Ishikawa (cell line): ENCODE measurements at regions not wholly inside any gene's neighbourhood (a gene's known extent, or its start where the extent isn't known, plus 50 kb on each side); places are given as distances from the start of the nearest gene placed in this dataset.

ENCODE experiments used
- CREB1 ChIP-seq: IDR thresholded peaks from 2 replicates; pipeline ENCODE4 v1.6.1; 2012; ENCODE audit warnings: low read depth
- NFIC ChIP-seq: IDR thresholded peaks from 2 replicates; pipeline ENCODE4 v1.6.1; 2012
- RAD21 ChIP-seq: IDR thresholded peaks from 2 replicates; pipeline ENCODE4 v1.6.1; 2012; ENCODE audit warnings: low read depth
- ZBTB7A ChIP-seq: IDR thresholded peaks from 2 replicates; pipeline ENCODE4 v1.6.1; 2012; ENCODE audit warnings: low read depth
- TF ChIP-seq, protein P1 (sequence below): IDR thresholded peaks from 2 replicates; pipeline ENCODE4 v1.6.1; 2012

DNA sequence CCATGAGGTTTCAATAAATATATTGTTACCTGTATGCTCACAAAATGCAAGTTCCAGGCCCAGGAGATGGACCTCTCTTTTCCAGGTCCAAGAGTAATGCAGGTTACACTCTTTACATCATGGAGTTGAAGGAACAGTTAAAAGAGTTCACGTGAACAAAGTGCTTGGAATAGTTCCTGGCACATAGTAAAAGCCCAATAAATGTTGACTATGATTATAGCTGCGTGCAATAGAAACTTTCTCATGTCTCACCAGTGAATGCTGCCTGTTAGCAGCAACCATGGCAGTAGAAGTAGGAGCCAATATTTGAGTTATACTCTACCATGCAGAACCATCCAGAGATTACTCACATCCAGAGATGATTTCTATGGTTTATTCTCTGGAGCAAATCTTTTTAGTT lies 707.5 kb downstream of the DHX35 start:
- TF ChIP-seq ZBTB7A (no peak), RAD21 (no peak), NFIC (no peak), CREB1 (no peak)
- TF ChIP-seq, protein P1, sequence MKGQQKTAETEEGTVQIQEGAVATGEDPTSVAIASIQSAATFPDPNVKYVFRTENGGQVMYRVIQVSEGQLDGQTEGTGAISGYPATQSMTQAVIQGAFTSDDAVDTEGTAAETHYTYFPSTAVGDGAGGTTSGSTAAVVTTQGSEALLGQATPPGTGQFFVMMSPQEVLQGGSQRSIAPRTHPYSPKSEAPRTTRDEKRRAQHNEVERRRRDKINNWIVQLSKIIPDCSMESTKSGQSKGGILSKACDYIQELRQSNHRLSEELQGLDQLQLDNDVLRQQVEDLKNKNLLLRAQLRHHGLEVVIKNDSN: no peak
